ENCODE measurements at regions not wholly inside any gene's neighbourhood (a gene's known extent, or its start where the extent isn't known, plus 50 kb on each side); places are given as distances from the start of the nearest gene placed in this dataset.

GRCh38 chr2:139694327-139694726, 914.1 kb upstream of the NXPH2 start:
- Histone ChIP-seq H3K36me3 (ENCODE audit: insufficient read depth, low read length) (no peaks in the 10 kb centered on the region), H2AFZ (ENCODE audit: low read depth, low read length) (no peak overlapping the region), H3K79me2 (replicated peaks; ENCODE audit: insufficient read depth, low read length) (no peaks in the 10 kb centered on the region), H4K20me1 (ENCODE audit: insufficient read depth) (no peaks in the 10 kb centered on the region), H3K9ac (ENCODE audit: low read length) (no peak overlapping the region), H3F3A (ENCODE audit: insufficient read depth, low read length, poor library complexity, severe bottlenecking) (no peaks in the 10 kb centered on the region), H3K4me3 (ENCODE audit: low read length) (no peak overlapping the region), H3K4me2 (ENCODE audit: low read length) (no peak overlapping the region), H3K9me2 (ENCODE audit: insufficient read depth, low read length) (no peaks in the 10 kb centered on the region), H3K27ac (ENCODE audit: low read length) (no peak overlapping the region), H3K9me3 (ENCODE audit: low read length) (no peaks in the 10 kb centered on the region), H3K27me3 (ENCODE audit: insufficient read depth, low read depth, low read length) (no peaks in the 10 kb centered on the region)
- TF ChIP-seq POLR2AphosphoS5 (IDR thresholded peaks at IDR 0.05) (no peak), MXI1 (conservative IDR thresholded peaks at IDR 0.05; ENCODE audit: poor library complexity, severe bottlenecking) (no peak)

DNA sequence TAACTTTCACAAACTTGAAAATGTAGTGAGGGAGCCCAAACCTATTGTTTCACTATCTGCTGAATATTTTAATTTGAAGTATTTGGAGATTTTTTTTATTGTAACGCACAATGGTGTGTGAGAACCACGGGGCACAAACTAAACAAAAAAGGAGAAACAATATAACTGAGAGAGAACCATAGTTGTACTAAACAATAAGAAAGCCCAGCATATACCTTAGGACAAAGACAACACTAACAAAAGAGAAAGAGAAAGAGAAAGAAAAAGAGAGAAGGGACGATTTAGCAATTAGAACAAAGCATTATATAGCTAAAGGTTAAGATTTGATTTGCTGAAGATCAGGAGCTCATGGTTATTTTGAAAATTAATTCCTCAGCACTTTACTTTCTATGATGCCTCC, 906.0 kb upstream of the NXPH2 start:
- H3K4me3 ChIP-seq (ENCODE audit: low read length): no peak overlapping the region
- H3K9me3 ChIP-seq (ENCODE audit: low read length): no peaks in the 10 kb centered on the region
- no peak overlapping the region for H3K9ac ChIP-seq (ENCODE audit: low read length)
- H3K27ac ChIP-seq (ENCODE audit: low read length): no peak overlapping the region
- no peaks in the 10 kb centered on the region for H4K20me1 ChIP-seq (ENCODE audit: insufficient read depth)
- TF ChIP-seq TAF1 (IDR thresholded peaks at IDR 0.05; ENCODE audit: low read depth) (no peak), MXI1 (conservative IDR thresholded peaks at IDR 0.05; ENCODE audit: poor library complexity, severe bottlenecking) (no peak), RAD21 (conservative IDR thresholded peaks at IDR 0.05) (no peak), EZH2 (IDR thresholded peaks at IDR 0.05; ENCODE audit: borderline replicate concordance, insufficient read depth, low read length, poor library complexity, severe bottlenecking) (no peak), POLR2AphosphoS5 (IDR thresholded peaks at IDR 0.05) (no peak), CTCF (IDR thresholded peaks at IDR 0.05; ENCODE audit: poor library complexity, severe bottlenecking) (no peak), SMC3 (conservative IDR thresholded peaks at IDR 0.05; ENCODE audit: poor library complexity) (no peak), EP300 (conservative IDR thresholded peaks at IDR 0.05; ENCODE audit: poor library complexity, severe bottlenecking) (no peak)
- TF ChIP-seq, protein P1, sequence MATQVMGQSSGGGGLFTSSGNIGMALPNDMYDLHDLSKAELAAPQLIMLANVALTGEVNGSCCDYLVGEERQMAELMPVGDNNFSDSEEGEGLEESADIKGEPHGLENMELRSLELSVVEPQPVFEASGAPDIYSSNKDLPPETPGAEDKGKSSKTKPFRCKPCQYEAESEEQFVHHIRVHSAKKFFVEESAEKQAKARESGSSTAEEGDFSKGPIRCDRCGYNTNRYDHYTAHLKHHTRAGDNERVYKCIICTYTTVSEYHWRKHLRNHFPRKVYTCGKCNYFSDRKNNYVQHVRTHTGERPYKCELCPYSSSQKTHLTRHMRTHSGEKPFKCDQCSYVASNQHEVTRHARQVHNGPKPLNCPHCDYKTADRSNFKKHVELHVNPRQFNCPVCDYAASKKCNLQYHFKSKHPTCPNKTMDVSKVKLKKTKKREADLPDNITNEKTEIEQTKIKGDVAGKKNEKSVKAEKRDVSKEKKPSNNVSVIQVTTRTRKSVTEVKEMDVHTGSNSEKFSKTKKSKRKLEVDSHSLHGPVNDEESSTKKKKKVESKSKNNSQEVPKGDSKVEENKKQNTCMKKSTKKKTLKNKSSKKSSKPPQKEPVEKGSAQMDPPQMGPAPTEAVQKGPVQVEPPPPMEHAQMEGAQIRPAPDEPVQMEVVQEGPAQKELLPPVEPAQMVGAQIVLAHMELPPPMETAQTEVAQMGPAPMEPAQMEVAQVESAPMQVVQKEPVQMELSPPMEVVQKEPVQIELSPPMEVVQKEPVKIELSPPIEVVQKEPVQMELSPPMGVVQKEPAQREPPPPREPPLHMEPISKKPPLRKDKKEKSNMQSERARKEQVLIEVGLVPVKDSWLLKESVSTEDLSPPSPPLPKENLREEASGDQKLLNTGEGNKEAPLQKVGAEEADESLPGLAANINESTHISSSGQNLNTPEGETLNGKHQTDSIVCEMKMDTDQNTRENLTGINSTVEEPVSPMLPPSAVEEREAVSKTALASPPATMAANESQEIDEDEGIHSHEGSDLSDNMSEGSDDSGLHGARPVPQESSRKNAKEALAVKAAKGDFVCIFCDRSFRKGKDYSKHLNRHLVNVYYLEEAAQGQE (IDR thresholded peaks at IDR 0.05; ENCODE audit: borderline replicate concordance): no peak
- no peaks in the 10 kb centered on the region for H3K27me3 ChIP-seq (ENCODE audit: insufficient read depth, low read depth, low read length)
- no peaks in the 10 kb centered on the region for H3K79me2 ChIP-seq (replicated peaks; ENCODE audit: insufficient read depth, low read length)
- no peaks in the 10 kb centered on the region for H3F3A ChIP-seq (ENCODE audit: insufficient read depth, low read length, poor library complexity, severe bottlenecking)
- no peaks in the 10 kb centered on the region for H3K9me2 ChIP-seq (ENCODE audit: insufficient read depth, low read length)
- no peak overlapping the region for H3K4me2 ChIP-seq (ENCODE audit: low read length)
- no peaks in the 10 kb centered on the region for H3K36me3 ChIP-seq (ENCODE audit: insufficient read depth, low read length)
- no peak overlapping the region for H2AFZ ChIP-seq (ENCODE audit: low read depth, low read length)
